ENCODE measurements at regions not wholly inside any gene's neighbourhood (a gene's known extent, or its start where the extent isn't known, plus 50 kb on each side); places are given as distances from the start of the nearest gene placed in this dataset.

DNA sequence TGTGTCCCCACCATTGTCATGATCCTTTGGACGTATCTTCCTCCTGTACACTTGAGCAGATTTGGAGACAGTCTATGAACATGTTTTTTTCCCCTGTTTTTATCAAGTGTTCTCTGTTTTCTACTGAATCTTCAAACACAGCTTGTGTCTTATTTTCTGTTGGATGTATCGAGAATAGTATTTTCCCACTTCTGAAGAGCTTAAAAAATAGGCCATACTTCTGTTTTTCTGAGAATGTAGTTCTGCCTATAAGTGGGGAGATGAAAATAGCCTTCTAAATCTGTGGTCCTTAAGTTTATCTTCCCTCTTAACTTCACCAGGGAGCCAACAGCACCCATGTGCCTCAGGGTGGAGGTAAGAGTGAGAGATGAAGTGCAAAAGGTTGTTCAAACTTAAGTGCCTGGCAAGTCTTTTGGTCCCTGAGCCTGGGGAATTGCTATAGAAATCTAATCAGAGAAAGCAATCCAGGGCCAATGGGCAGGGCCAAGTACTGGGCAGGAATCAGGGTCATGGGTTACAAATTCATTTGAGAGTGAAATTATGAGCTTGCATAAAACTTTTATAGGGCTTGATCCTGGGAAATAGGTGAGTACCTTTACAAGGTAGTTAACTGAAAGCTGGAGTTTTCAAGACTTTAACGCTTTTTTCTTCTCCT lies 58.9 kb downstream of the ARF6 start:
- H3K27ac ChIP-seq = no peak overlapping the region
- H3K36me3 ChIP-seq = no peaks in the 10 kb centered on the region
- TF ChIP-seq CTCF (IDR thresholded peaks at IDR 0.05 in 4 of 5, conservative IDR thresholded peaks at IDR 0.05 in 1 of 5) (no peak), POLR2A (IDR thresholded peaks at IDR 0.05) (no peak)
- intact Hi-C loops (cut with DNase I; ENCODE audit: low total_unique reads) = loop anchor here (5.0 kb wide), 1 partner anchor 45 kb away; no protein-coding TSS in a partner anchor
- DNase-seq (no peak), ATAC-seq (no peak)
- H3K9me3 ChIP-seq = no peaks in the 10 kb centered on the region
- no peaks in the 10 kb centered on the region for H3K27me3 ChIP-seq
- no peak overlapping the region for H3K4me3 ChIP-seq
- in situ Hi-C loops (cut with MboI; ENCODE audit: low sequenced_read_pairs in 4 of 4) = no loop called here
- H3K4me1 ChIP-seq = peaks cover 0 to 18% of the 10 kb centered on the region in 2 donors

- TF ChIP-seq CTCF (IDR thresholded peaks at IDR 0.05 in 4 of 5, conservative IDR thresholded peaks at IDR 0.05 in 1 of 5) (no peak), POLR2A (IDR thresholded peaks at IDR 0.05) (no peak)
- peak overlapping the region in 1 of 4 donors; percentile 66 for H3K27ac ChIP-seq
- ATAC-seq (no peak), DNase-seq (no peak)
- H3K27me3 ChIP-seq = no peaks in the 10 kb centered on the region
- intact Hi-C loops (cut with DNase I; ENCODE audit: low total_unique reads) (loop anchor here (5.0 kb wide), 1 partner anchor 46 kb away; no protein-coding TSS in a partner anchor), in situ Hi-C loops (cut with MboI; ENCODE audit: low sequenced_read_pairs in 4 of 4) (no loop called here)
- no peak overlapping the region for H3K4me3 ChIP-seq
- H3K36me3 ChIP-seq = no peaks in the 10 kb centered on the region
- H3K4me1 ChIP-seq = peaks cover 0 to 14% of the 10 kb centered on the region in 2 donors
- H3K9me3 ChIP-seq = no peaks in the 10 kb centered on the region
Measured at GRCh38 chr14:49953196-49953595, 60.3 kb downstream of the ARF6 start.

DNA sequence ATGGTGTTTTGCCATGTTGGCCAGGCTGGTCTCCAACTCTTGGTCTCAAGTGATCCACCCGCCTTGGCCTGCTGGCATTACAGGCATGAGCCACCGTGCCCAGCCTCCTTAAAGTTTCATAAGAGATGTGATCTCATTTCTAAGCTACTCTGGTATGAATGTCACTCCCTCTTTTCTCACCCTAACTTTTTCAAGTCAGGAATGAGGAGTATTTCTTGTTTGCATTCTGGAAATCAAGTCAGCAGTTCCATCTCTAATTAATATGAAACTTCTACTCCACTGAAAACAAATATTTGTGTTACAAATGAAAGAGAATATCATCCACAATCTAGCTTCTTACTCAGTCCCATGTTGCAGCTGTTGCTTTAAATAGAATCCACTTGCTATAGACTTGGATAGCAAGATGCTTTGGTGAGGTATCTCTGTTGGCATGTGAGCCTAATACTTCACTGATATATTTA lies 61.3 kb downstream of the ARF6 start:
- in situ Hi-C loops (cut with MboI; ENCODE audit: low sequenced_read_pairs in 4 of 4) = no loop called here

GRCh38 chr14:49955024-49955423 lies 62.1 kb downstream of the ARF6 start:
- intact Hi-C loops (cut with DNase I; ENCODE audit: low total_unique reads) = loop anchor here (2.0 kb wide), 1 partner anchor 46 kb away; no protein-coding TSS in a partner anchor
- TF ChIP-seq CTCF (IDR thresholded peaks at IDR 0.05 in 4 of 5, conservative IDR thresholded peaks at IDR 0.05 in 1 of 5) (no peak), POLR2A (IDR thresholded peaks at IDR 0.05) (no peak)

More for the DNA sequence above, 61.3 kb downstream of the ARF6 start:
- no peak overlapping the region for H3K4me3 ChIP-seq
- H3K36me3 ChIP-seq = no peaks in the 10 kb centered on the region
- peaks cover 0 to 14% of the 10 kb centered on the region in 2 donors for H3K4me1 ChIP-seq
- no peaks in the 10 kb centered on the region for H3K9me3 ChIP-seq
- H3K27me3 ChIP-seq = no peaks in the 10 kb centered on the region
- ATAC-seq (peak; percentile 84 to 94), DNase-seq (peak; percentile 11 to 58)
- TF ChIP-seq POLR2A (IDR thresholded peaks at IDR 0.05) = no peak
- TF ChIP-seq CTCF (IDR thresholded peaks at IDR 0.05 in 4 of 5, conservative IDR thresholded peaks at IDR 0.05 in 1 of 5) = no peak
- intact Hi-C loops (cut with DNase I; ENCODE audit: low total_unique reads) = loop anchor here (2.0 to 5.0 kb wide), 2 partner anchors 47 kb away; no protein-coding TSS in a partner anchor
- H3K27ac ChIP-seq = peak overlapping the region; percentile 61 to 75 (median 70)

More at GRCh38 chr14:49955024-49955423, 62.1 kb downstream of the ARF6 start:
- Histone ChIP-seq H3K36me3 (no peaks in the 10 kb centered on the region), H3K4me1 (peaks cover 0 to 14% of the 10 kb centered on the region in 2 donors), H3K4me3 (no peak overlapping the region), H3K27ac (peak overlapping the region in 3 of 4 donors; percentile 61 to 75 (median 66)), H3K27me3 (no peaks in the 10 kb centered on the region), H3K9me3 (no peaks in the 10 kb centered on the region)
- no peak for ATAC-seq
- DNase-seq = no peak
- in situ Hi-C loops (cut with MboI; ENCODE audit: low sequenced_read_pairs in 4 of 4) = no loop called here

All from gastrocnemius medialis (tissue), 4 donors.